SK-N-SH (cell line): ENCODE measurements at regions not wholly inside any gene's neighbourhood (a gene's known extent, or its start where the extent isn't known, plus 50 kb on each side); places are given as distances from the start of the nearest gene placed in this dataset.

Experiments used
- CTCF ChIA-PET: fragments of 300-600, 350-600 bp; formaldehyde crosslinking; extraction: SDS; loops from one replicate; lab custom pipeline; 2021; lab: Yijun Ruan, JAX
- POLR2A ChIA-PET: fragments of 350-600 bp; sonication (Branson Sonifier 250); formaldehyde crosslinking; extraction: SDS; loops from one replicate; lab custom pipeline; 2020; ENCODE audit warnings: antibody characterized with exemption, inconsistent platforms; lab: Yijun Ruan, JAX
- DNase-seq: peaks from one replicate; pipeline ENCODE4 v3.0.0; 2012
- H2AFZ ChIP-seq: fragments of 200-600 bp; sonication (generic); 2 replicates; pipeline ENCODE4 v1.8.1; 2016; ENCODE audit warnings: antibody characterized with exemption, mild to moderate bottlenecking, low read depth
- H3F3A ChIP-seq: fragments of 200-600 bp; sonication (generic); replicated peaks from 2 replicates; pipeline ENCODE3; 2016; ENCODE audit warnings: antibody characterized with exemption, mild to moderate bottlenecking; ENCODE audit not compliant: insufficient read depth
- H3K27ac ChIP-seq, 2 experiments: fragments of 200-500 bp in 1 of 2; fragments of 200-600 bp in 1 of 2; sonication (Bioruptor generic) in 1 of 2; sonication (generic), shearing (Covaris generic) in 1 of 2; 2 replicates each; pipeline versions ENCODE4 v1.5.1 to v1.6.1; 2014 to 2016; ENCODE audit warnings: low read depth in 2 of 2, inconsistent platforms in 1 of 2, low read length in 1 of 2, mild to moderate bottlenecking in 1 of 2, mixed read lengths in 1 of 2
- H3K27me3 ChIP-seq: fragments of 200-600 bp; sonication (generic), shearing (Covaris generic); 2 replicates; pipeline ENCODE4 v1.6.1; 2016; ENCODE audit warnings: mixed run types; ENCODE audit not compliant: insufficient read depth
- H3K36me3 ChIP-seq, 2 experiments: fragments of 200-500 bp in 1 of 2; fragments of 200-600 bp in 1 of 2; sonication (Bioruptor generic) in 1 of 2; sonication (generic) in 1 of 2; replicated peaks in 1 of 2; 2 replicates each; pipeline versions ENCODE3 to v1.5.1; 2014 to 2016; ENCODE audit warnings: low read length in 1 of 2, mild to moderate bottlenecking in 1 of 2; ENCODE audit not compliant: insufficient read depth in 2 of 2, control insufficient read depth in 1 of 2
- H3K4me1 ChIP-seq, 2 experiments: fragments of 200-500 bp in 1 of 2; fragments of 200-600 bp in 1 of 2; sonication (Bioruptor generic) in 1 of 2; sonication (generic), shearing (Covaris generic) in 1 of 2; 2 replicates each; pipeline versions ENCODE4 v1.5.1 to v1.6.1; 2014 to 2016; ENCODE audit warnings: low read depth in 1 of 2, low read length in 1 of 2, mixed run types in 1 of 2; ENCODE audit not compliant: insufficient read depth in 2 of 2, control insufficient read depth in 1 of 2
- H3K4me2 ChIP-seq: fragments of 200-600 bp; sonication (generic), shearing (Covaris generic); 2 replicates; pipeline ENCODE4 v1.6.1; 2017; ENCODE audit warnings: mixed run types
- H3K4me3 ChIP-seq, 2 experiments: fragments of 200-500 bp in 1 of 2; fragments of 200-600 bp in 1 of 2; sonication (Bioruptor generic) in 1 of 2; sonication (generic), shearing (Covaris generic) in 1 of 2; 2 replicates each; pipeline versions ENCODE4 v1.5.1 to v1.8.1; 2014 to 2016; ENCODE audit warnings: low read depth in 2 of 2, inconsistent platforms in 1 of 2, low read length in 1 of 2, mild to moderate bottlenecking in 1 of 2, mixed read lengths in 1 of 2, moderate library complexity in 1 of 2
- H3K79me2 ChIP-seq: fragments of 200-600 bp; sonication (generic); 2 replicates; pipeline ENCODE4 v1.8.1; 2017; ENCODE audit warnings: mild to moderate bottlenecking; ENCODE audit not compliant: insufficient read depth
- H3K9ac ChIP-seq: fragments of 200-600 bp; sonication (generic); 2 replicates; pipeline ENCODE4 v1.6.1; 2017; ENCODE audit warnings: mixed run types
- H3K9me2 ChIP-seq: fragments of 200-600 bp; sonication (generic); 2 replicates; pipeline ENCODE4 v1.6.1; 2017; ENCODE audit warnings: mixed run types
- H3K9me3 ChIP-seq: fragments of 200-600 bp; sonication (generic); 2 replicates; pipeline ENCODE4 v1.6.1; 2017; ENCODE audit warnings: mixed run types, mild to moderate bottlenecking, moderate library complexity
- H4K20me1 ChIP-seq: fragments of 200-600 bp; sonication (generic); 2 replicates; pipeline ENCODE4 v1.6.1; 2017; ENCODE audit warnings: mild to moderate bottlenecking, mixed run types; ENCODE audit not compliant: insufficient read depth
- CHD2 ChIP-seq: fragments of 150-350 bp; IDR thresholded peaks from 2 replicates; pipeline ENCODE4 v1.6.1; 2018; ENCODE audit warnings: low read length; ENCODE audit not compliant: partially characterized antibody
- EP300 ChIP-seq, 2 experiments: IDR thresholded peaks; 2 replicates each; pipeline versions ENCODE4 v1.4.0 to v1.6.1; 2012; ENCODE audit warnings: borderline replicate concordance in 1 of 2, low read depth in 1 of 2, low read length in 1 of 2
- EZH2phosphoT487 ChIP-seq: fragments of 200-600 bp; sonication (generic); IDR thresholded peaks from 2 replicates; pipeline ENCODE4 v1.6.1; 2017; ENCODE audit warnings: low read depth, mixed run types, mild to moderate bottlenecking, antibody characterized with exemption, moderate library complexity, borderline replicate concordance
- FOSL2 ChIP-seq: IDR thresholded peaks from 2 replicates; pipeline ENCODE4 v1.4.0; 2012; ENCODE audit warnings: low read depth, mild to moderate bottlenecking, moderate library complexity, borderline replicate concordance
- FOXM1 ChIP-seq: IDR thresholded peaks from 2 replicates; pipeline ENCODE4 v1.4.0; 2012; ENCODE audit warnings: low read depth, mild to moderate bottlenecking
- GABPA ChIP-seq: IDR thresholded peaks from 2 replicates; pipeline ENCODE4 v1.4.0; 2012; ENCODE audit warnings: low read depth, mild to moderate bottlenecking
- IRF3 ChIP-seq: fragments of 150-350 bp; IDR thresholded peaks from 2 replicates; pipeline ENCODE4 v1.6.1; 2016; ENCODE audit warnings: mild to moderate bottlenecking, low read depth, low read length
- MEF2A ChIP-seq: IDR thresholded peaks from 2 replicates; pipeline ENCODE4 v1.4.0; 2012; ENCODE audit warnings: low read depth, borderline replicate concordance
- MXI1 ChIP-seq: IDR thresholded peaks from 2 replicates; pipeline ENCODE4 v1.6.1; 2012; ENCODE audit warnings: mild to moderate bottlenecking, low read depth, low read length, improper control_type of control experiment
- NRF1 ChIP-seq: IDR thresholded peaks from 2 replicates; pipeline ENCODE4 v1.6.1; 2012; ENCODE audit warnings: low read depth, mild to moderate bottlenecking, low read length
- PBX3 ChIP-seq: IDR thresholded peaks from 2 replicates; pipeline ENCODE4; 2012
- RAD21 ChIP-seq: IDR thresholded peaks from 2 replicates; pipeline ENCODE4 v1.6.1; 2012; ENCODE audit warnings: mild to moderate bottlenecking, low read length
- RCOR1 ChIP-seq: fragments of 150-350 bp; IDR thresholded peaks from 2 replicates; pipeline ENCODE4 v1.6.1; 2017; ENCODE audit warnings: antibody characterized with exemption, low read length
- REST ChIP-seq: IDR thresholded peaks from 2 replicates; pipeline ENCODE4 v1.6.1; 2012; ENCODE audit warnings: mild to moderate bottlenecking, low read depth, low read length, moderate library complexity
- TAF1 ChIP-seq: IDR thresholded peaks from 2 replicates; pipeline ENCODE4 v1.6.1; 2012; ENCODE audit warnings: low read depth, mild to moderate bottlenecking, low read length, moderate library complexity, borderline replicate concordance
- TEAD4 ChIP-seq: IDR thresholded peaks from 2 replicates; pipeline ENCODE4 v1.4.0; 2012; ENCODE audit warnings: mild to moderate bottlenecking, borderline replicate concordance; ENCODE audit not compliant: insufficient read depth
- USF1 ChIP-seq: IDR thresholded peaks from 2 replicates; pipeline ENCODE4 v1.4.0; 2012; ENCODE audit warnings: low read depth, borderline replicate concordance
- USF2 ChIP-seq: fragments of 150-350 bp; IDR thresholded peaks from 2 replicates; pipeline ENCODE4 v1.6.1; 2017; ENCODE audit warnings: antibody characterized with exemption, low read length, low read depth, borderline replicate concordance
- YY1 ChIP-seq: IDR thresholded peaks from 2 replicates; pipeline ENCODE4 v1.4.0; 2012; ENCODE audit warnings: low read depth, mild to moderate bottlenecking
- WGBS: methylation state at CpG from one replicate; pipeline ENCODE4 v1.1.6; 2017; ENCODE audit warnings: low lambda C conversion rate; 5-methylcytosine and 5-hydroxymethylcytosine counted together

GRCh38 chr2:145268931-145269330 is 749.0 kb upstream of the ZEB2 start:
- H2AFZ ChIP-seq, result no peak overlapping the region

GRCh38 chr2:145267451-145267850 is 747.5 kb upstream of the ZEB2 start:
- ChIA-PET POLR2A (no interaction called here), CTCF (no interaction called here)
- DNase-seq, result no peak
- Histone ChIP-seq H3F3A (no peaks in the 10 kb centered on the region), H3K4me2 (no peak overlapping the region), H4K20me1 (no peaks in the 10 kb centered on the region), H3K36me3 (no peaks in the 10 kb centered on the region), H3K27ac (no peak overlapping the region), H3K9ac (no peak overlapping the region), H3K27me3 (no peaks in the 10 kb centered on the region), H3K4me1 (no peaks in the 10 kb centered on the region), H3K79me2 (no peaks in the 10 kb centered on the region), H3K9me2 (no peaks in the 10 kb centered on the region), H2AFZ (no peak overlapping the region), H3K4me3 (no peak overlapping the region), H3K9me3 (0 out of 2 replicates have a peak, but pooled peaks cover 10% of the 10 kb centered on the region)
- TF ChIP-seq FOSL2, result no peak
- TF ChIP-seq MXI1, result no peak
- no peak for TF ChIP-seq TAF1
- TF ChIP-seq USF2, result no peak
- no peak for TF ChIP-seq USF1
- no peak for TF ChIP-seq EP300 (IDR thresholded peaks at IDR 0.05; ENCODE audit: borderline replicate concordance in 1 of 2, low read depth in 1 of 2, low read length in 1 of 2)
- TF ChIP-seq EZH2phosphoT487, result no peak
- TF ChIP-seq YY1, result no peak
- TF ChIP-seq MEF2A, result no peak
- no peak for TF ChIP-seq IRF3
- TF ChIP-seq REST, result no peak
- TF ChIP-seq RAD21, result no peak
- no peak for TF ChIP-seq GABPA
- TF ChIP-seq TEAD4, result no peak
- no peak for TF ChIP-seq PBX3

More at GRCh38 chr2:145268931-145269330, 749.0 kb upstream of the ZEB2 start:
- H3K4me1 ChIP-seq, result no peaks in the 10 kb centered on the region
- H4K20me1 ChIP-seq, result no peaks in the 10 kb centered on the region
- TF ChIP-seq GABPA (no peak), TEAD4 (no peak), NRF1 (no peak), RCOR1 (no peak), CHD2 (no peak), PBX3 (no peak), FOXM1 (no peak)
- TF ChIP-seq, all 33 proteins: peak for 0
- no peak for DNase-seq
- Histone ChIP-seq H3K9me2 (no peaks in the 10 kb centered on the region), H3K27ac (no peak overlapping the region), H3F3A (no peaks in the 10 kb centered on the region), H3K79me2 (no peaks in the 10 kb centered on the region), H3K4me2 (no peak overlapping the region), H3K27me3 (no peaks in the 10 kb centered on the region), H3K4me3 (no peak overlapping the region), H3K9me3 (peaks cover 16% of the 10 kb centered on the region), H3K9ac (no peak overlapping the region), H3K36me3 (no peaks in the 10 kb centered on the region)
- WGBS, result 68% methylated on average over 3 of the region's 3 CpGs
- CTCF ChIA-PET, result no interaction called here
- POLR2A ChIA-PET, result no interaction called here
